T47D (cell line): ENCODE measurements at regions not wholly inside any gene's neighbourhood (a gene's known extent, or its start where the extent isn't known, plus 50 kb on each side); places are given as distances from the start of the nearest gene placed in this dataset.

Experiments
- DNase-seq, 2 experiments: peaks; one replicate each; pipeline versions ENCODE4 v3.0.0 to v3.0.0-alpha.2; 2011 to 2012; ENCODE audit warnings: low read depth in 1 of 2, low spot score in 1 of 2
- JUND ChIP-seq: IDR thresholded peaks from 2 replicates; pipeline ENCODE4 v1.6.1; 2012; ENCODE audit warnings: low read depth
- in situ Hi-C: cut with HindIII; loops from 2 replicates; pipeline ENCODE4 v1.10.0; 2016; ENCODE audit warnings: low sequenced_read_pairs, low pct_unique_long_range_greater_than_20kb

GRCh38 chr13:83987394-83987793 is 105.1 kb upstream of the SLITRK1 start:
- TF ChIP-seq JUND: no peak
- in situ Hi-C loops: no loop called here

GRCh38 chr13:83984793-83985192 is 102.5 kb upstream of the SLITRK1 start:
- DNase-seq: no peak
- no peak for TF ChIP-seq JUND
- in situ Hi-C loops: no loop called here

More at GRCh38 chr13:83987394-83987793, 105.1 kb upstream of the SLITRK1 start:
- no peak for DNase-seq

GRCh38 chr13:83980331-83980730 is 98.1 kb upstream of the SLITRK1 start:
- no peak for TF ChIP-seq JUND
- in situ Hi-C loops: no loop called here
- DNase-seq: peak in 1 of 2 experiments; percentile 1

- no peak for DNase-seq
- no peak for TF ChIP-seq JUND
- in situ Hi-C loops: no loop called here
Observed at GRCh38 chr13:83975655-83976165, 93.4 kb upstream of the SLITRK1 start.

GRCh38 chr13:83958531-83958930 is 76.3 kb upstream of the SLITRK1 start:
- no peak for DNase-seq
- in situ Hi-C loops: no loop called here
- TF ChIP-seq JUND: no peak

- TF ChIP-seq JUND: no peak
- in situ Hi-C loops: no loop called here
- no peak for DNase-seq
Observed at GRCh38 chr13:83955011-83955410, 72.7 kb upstream of the SLITRK1 start.

GRCh38 chr13:83953916-83954315 is 71.6 kb upstream of the SLITRK1 start:
- DNase-seq: no peak
- TF ChIP-seq JUND: no peak
- in situ Hi-C loops: no loop called here

GRCh38 chr13:83950293-83950692 is 68.0 kb upstream of the SLITRK1 start:
- in situ Hi-C loops: no loop called here
- no peak for TF ChIP-seq JUND
- no peak for DNase-seq

GRCh38 chr13:83943530-83944279 is 61.4 kb upstream of the SLITRK1 start:
- TF ChIP-seq JUND: no peak
- DNase-seq: peak in 1 of 2 experiments; percentile 3
- in situ Hi-C loops: no loop called here

GRCh38 chr13:83941701-83942335 is 59.5 kb upstream of the SLITRK1 start:
- no peak for DNase-seq
- in situ Hi-C loops: no loop called here

GRCh38 chr13:83940742-83941141 is 58.5 kb upstream of the SLITRK1 start:
- TF ChIP-seq JUND: no peak
- DNase-seq: no peak
- in situ Hi-C loops: no loop called here

More at GRCh38 chr13:83941701-83942335, 59.5 kb upstream of the SLITRK1 start:
- no peak for TF ChIP-seq JUND

- in situ Hi-C loops: no loop called here
- no peak for DNase-seq
- no peak for TF ChIP-seq JUND
Observed at GRCh38 chr13:83937579-83937978, 55.3 kb upstream of the SLITRK1 start.

- in situ Hi-C loops: no loop called here
- TF ChIP-seq JUND: no peak
- no peak for DNase-seq
Observed at GRCh38 chr13:83935566-83935965, 53.3 kb upstream of the SLITRK1 start.
